Ishikawa (cell line): ENCODE measurements at regions not wholly inside any gene's neighbourhood (a gene's known extent, or its start where the extent isn't known, plus 50 kb on each side); places are given as distances from the start of the nearest gene placed in this dataset.

Source experiments
- EP300 ChIP-seq: IDR thresholded peaks from 2 replicates; pipeline ENCODE4 v1.6.1; 2012; ENCODE audit warnings: borderline replicate concordance
- RAD21 ChIP-seq: IDR thresholded peaks from 2 replicates; pipeline ENCODE4 v1.6.1; 2012; ENCODE audit warnings: low read depth
- TAF1 ChIP-seq: IDR thresholded peaks from 2 replicates; pipeline ENCODE4 v1.6.1; 2012; ENCODE audit warnings: low read depth, mild to moderate bottlenecking
- TEAD4 ChIP-seq: IDR thresholded peaks from 2 replicates; pipeline ENCODE4 v1.6.1; 2012
- YY1 ChIP-seq: IDR thresholded peaks from 2 replicates; pipeline ENCODE4 v1.6.1; 2012; ENCODE audit warnings: low read depth
- ZBTB7A ChIP-seq: IDR thresholded peaks from 2 replicates; pipeline ENCODE4 v1.6.1; 2012; ENCODE audit warnings: low read depth
- TF ChIP-seq, protein P1 (sequence below): IDR thresholded peaks from 2 replicates; pipeline ENCODE4 v1.6.1; 2012

DNA sequence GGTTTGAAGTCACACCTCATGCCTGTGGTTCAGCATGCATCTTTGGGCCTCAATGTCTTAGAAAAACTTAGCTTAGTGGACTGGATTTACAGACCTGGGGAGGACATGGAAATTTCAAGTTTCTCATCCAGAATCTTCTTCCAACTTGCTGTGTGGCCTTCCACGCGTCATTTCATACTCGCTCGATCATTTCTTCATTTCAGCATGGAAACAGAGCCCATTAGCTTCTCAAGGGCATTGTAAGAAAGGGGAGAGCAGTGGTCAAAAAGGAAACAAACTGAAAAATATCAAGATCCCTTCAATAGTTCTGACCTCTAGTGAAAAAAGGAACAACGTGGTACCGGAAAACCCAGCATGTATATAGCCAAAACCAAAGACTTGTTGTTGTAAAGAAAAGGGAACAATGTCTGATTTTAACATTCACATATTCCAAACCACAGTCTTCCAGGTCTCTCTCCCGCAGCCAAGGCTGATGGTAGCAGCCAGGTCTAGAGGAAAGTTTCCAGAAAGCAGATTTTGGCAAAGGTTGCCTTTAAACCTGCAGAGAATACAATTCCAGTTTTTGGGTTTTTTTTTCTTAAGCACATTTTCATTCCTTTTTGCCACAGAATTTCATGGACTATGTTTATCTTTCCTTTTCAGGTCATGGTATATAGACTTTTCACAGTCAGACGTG lies 97.0 kb upstream of the CDC42BPA start:
- TF ChIP-seq YY1: no peak
- TF ChIP-seq EP300: no peak
- TF ChIP-seq, protein P1, sequence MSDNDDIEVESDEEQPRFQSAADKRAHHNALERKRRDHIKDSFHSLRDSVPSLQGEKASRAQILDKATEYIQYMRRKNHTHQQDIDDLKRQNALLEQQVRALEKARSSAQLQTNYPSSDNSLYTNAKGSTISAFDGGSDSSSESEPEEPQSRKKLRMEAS: no peak
- no peak for TF ChIP-seq ZBTB7A
- no peak for TF ChIP-seq TEAD4
- no peak for TF ChIP-seq TAF1
- no peak for TF ChIP-seq RAD21
